DMS53 (cell line): ENCODE measurements at regions not wholly inside any gene's neighbourhood (a gene's known extent, or its start where the extent isn't known, plus 50 kb on each side); places are given as distances from the start of the nearest gene placed in this dataset.
"Not testable (repeated sequence)": the region's sequence is repeated elsewhere in the genome, so short reads cannot be mapped to it uniquely, and the experiment has no call there.

ENCODE experiments used
- DNase-seq: peaks from one replicate; lab custom pipeline; 2025; lab: John Stamatoyannopoulos, UW

DNA sequence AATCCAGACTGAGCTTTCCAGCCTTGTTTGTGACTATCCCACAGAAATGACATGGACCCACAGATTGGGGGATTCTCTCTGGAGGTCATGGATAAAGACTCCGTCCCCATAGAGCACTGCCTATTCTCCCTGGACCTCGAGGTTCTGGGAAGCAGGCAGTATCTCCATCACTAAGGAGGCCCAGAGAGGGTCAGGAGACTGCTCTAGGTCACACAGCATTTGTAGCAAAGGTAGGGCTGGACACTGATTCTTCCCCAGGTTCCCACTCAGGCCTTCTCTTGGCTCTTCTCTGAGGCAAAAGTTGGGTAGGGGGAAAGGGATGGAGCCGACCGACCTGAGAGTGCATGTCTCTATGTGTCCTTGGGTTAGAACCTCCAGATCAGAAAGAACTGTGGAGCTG, 80.9 kb downstream of the PTPRS start:
- no peak for DNase-seq

DNA sequence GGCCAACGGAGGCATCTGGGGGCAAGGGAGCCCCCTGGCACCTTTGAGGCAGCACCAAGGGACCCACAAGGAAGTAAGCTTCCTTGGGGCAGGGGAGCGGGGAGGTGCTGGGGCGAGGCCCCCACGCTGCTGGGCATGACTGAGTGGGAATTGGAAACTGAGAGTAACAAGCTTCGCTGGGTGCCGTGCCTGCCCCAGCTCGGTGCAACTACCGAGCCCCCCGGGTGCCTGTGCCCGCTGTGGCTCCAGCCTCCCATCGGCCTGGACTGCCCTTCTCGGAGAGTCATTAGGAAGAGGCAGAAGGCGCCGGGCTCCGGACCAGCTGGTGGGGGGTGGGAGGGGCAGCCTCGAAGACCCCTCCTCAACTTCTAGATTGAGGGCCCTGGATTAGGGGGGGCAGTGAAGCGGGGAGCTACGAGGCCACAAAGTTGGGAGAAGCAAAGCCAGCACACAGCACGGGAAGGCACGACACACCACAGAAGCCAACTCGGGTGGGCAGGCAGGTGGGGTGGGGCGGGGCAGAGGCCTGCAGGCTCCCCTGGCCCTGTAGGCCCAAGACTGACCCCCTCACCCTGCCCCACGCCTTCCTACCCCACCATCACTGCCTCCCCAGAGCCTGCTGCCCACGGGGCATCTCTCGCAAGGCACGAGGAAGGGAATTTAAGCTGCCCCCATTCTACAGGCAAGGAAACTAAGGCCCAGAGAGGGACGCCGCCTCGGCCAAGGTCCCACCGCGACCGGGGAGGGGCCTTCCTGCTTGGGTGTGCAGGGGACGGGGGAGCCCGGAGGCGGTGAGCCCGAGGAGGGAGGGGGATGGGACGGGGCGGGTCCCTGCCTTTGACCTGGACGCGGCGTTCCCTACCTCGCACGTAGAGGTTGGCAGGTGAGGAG, 83.2 kb downstream of the PTPRS start:
- DNase-seq, result no peak

DNA sequence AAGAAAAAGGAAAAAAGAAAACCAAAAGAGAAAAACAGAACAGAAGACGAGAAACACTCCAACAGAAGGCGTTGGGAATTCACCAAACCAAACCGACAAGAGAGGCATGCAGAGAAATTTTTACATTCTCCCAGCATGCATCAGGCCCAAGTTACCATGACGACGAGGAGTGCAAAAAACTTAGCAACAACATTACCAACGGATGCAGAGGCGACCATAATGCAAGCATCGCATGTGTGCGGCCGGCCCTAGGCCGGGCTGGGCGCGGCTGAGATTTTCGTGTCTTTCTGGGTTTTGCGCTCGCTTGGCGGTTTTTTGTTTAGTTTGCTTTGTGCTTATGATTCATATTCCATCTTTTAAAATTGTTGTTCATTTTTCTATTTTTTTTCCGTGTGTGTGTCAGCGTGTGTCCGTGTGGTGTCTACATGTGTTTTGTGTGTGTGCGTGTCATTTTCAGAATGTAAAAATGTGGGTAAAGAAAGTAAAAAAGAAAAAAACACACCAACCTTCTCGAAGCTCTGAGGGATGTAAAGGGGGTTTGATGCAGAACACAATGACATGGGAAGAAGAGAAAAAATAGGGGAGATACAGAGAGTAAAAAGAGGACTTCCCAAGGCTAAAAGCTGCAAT, 84.9 kb downstream of the PTPRS start:
- DNase-seq, result no peak

DNA sequence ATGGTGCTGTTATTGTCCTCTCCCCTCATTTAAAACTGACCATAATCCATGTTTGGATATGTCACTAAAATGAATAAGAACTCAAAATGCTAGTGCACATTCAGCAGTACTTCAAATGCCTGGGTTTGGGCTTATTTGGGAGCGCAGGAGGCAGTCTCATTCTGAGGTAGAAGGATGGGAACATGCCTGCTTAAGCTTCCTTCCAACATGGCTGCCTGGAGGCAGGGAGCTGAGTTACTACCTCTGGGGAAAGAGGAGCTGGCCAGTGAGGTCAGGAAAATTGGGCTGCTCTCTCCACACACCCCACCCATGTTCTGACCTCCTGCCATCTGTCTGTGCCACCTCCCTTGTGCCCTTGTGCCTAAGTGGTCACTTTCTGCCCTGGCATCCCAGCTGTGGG, 85.7 kb downstream of the PTPRS start:
- DNase-seq, result no peak

DNA sequence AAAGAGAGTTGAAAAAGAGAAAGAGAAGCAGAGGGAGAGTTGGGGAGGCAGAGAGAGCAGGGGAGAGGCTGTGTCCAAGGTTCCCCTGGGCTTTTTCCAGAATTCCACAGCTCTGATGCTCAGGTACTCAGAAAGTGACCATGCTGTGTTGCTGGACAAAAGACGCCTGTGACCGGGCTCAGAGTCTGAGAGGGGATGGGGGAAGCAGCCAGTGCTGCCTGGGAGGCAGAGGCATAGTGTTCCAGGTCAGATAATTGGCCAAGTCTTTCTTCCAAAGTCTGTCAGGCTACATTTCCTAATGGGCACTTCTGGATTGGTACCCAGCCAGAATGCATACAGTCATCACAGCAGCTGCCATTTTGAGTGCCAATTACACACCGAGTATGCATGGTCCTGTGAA, 86.1 kb downstream of the PTPRS start:
- no peak for DNase-seq

- no peak for DNase-seq
Observed at GRCh38 chr19:5253406-5254110, 87.1 kb downstream of the PTPRS start.

- DNase-seq, result no peak
Observed at GRCh38 chr19:5251096-5252065, 89.2 kb downstream of the PTPRS start.

- no peak for DNase-seq
Observed at GRCh38 chr19:5250127-5250659, 90.4 kb downstream of the PTPRS start.

- no peak for DNase-seq
Observed at GRCh38 chr19:5249526-5249925, 91.1 kb downstream of the PTPRS start.

DNA sequence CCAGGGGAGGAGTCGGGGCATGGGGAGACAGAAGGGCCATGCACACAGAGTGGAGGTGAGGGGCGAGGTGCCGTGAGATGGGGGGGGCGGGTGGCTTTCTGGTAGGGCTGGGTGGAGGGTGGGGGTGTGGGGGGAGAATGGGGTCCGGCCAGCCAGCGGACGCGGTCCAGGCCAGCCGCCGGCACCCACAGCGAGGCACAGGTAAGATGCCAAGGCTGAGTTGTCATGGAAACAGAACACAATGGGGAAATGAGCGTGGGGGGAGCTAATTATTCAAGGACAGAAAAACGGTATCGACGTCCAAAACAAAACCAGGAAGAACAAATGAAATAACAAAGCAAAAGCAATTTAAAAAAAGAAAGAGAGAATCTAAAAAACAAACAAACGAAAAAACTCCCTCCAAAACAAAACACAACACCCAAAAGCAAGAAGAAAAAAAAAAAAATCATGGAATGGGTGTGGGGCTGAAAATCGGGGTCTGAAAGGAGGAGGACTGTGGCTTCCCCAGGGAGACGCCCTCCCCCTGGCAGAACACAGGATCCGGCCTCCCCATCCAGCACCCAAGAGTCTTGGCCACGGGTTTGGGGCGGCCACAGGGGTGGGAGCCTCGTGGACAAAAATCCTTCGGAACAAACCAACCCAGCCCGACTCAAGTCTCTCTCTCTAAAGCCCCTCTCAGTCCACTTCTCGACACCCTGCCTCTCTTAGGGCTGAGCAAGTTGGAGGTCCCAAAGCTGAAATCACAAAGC, 92.5 kb downstream of the PTPRS start:
- no peak for DNase-seq

DNA sequence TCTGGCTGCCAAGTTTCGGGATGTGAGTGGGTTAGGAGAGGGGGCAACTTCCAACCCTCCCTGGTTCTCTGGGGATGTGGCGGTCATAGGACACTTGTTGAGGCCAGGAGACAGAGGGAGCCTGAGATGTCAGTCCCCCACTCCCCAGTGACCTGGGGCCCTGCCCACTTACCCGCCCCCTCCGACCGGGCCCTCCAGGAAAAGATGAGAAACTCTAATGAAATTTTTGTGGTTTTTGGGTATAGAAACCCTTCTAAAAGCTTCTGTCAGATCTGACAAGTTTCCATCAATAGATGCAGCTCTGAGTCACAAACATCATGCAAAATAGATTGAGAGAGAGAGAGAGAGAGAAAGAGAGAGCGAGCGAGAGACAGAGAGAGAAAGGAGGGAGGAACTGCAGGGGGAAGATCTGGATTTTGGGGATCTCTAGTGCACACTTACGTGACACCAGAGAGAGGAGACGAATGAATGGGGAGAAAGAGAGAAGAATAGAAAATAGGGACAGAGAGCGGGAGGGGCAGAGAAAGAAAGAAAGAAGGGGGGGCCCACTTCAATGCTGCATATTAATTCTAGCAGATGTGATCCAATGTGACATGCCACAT, 94.0 kb downstream of the PTPRS start:
- DNase-seq, result no peak

- DNase-seq, result no peak
Observed at GRCh38 chr19:5245631-5246553, 94.7 kb downstream of the PTPRS start.

- no peak for DNase-seq
Observed at GRCh38 chr19:5244351-5244750, 96.3 kb downstream of the PTPRS start.

DNA sequence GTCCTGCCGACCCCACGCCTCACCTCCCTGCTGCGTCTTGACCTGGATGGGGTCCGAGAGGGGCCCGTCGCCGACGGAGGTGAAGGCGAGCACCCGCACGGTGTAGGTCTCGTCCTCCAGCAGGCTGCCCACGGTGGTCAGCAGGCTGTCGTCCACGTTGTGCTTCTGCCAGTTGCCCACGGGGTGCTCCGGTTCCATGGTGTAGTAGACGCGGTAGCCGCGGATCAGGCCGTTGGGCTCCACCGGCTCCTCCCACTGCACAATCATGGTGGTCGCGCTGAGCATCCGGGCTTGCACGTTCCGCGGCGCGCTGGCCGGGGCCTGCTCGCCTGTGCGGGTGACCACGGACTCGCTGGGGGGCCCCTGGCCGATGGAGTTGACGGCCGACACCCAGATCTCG, 96.7 kb downstream of the PTPRS start:
- DNase-seq, result no peak

DNA sequence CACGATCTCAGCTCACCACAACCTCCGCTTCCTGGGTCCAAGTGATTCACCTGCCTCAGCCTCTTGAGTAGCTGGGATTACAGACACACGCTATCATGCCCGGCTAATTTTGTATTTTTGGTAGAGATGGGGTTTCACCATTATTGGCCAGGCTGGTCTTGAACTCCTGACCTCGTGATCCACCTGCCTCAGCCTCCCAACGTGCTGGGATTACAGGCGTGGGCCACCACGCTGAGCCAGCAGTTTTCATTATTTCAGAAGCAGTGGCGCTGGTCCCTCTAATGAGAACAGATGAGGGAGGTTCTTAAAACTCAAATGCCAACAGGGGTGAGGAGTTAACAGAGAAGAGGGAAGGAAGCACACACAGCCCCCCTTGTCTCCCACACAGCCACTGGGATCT, 98.7 kb downstream of the PTPRS start:
- DNase-seq, result not testable (repeated sequence)

- no peak for DNase-seq
Observed at GRCh38 chr19:5240011-5240410, 100.6 kb downstream of the PTPRS start.

GRCh38 chr19:5238700-5239099, 101.9 kb downstream of the PTPRS start:
- DNase-seq, result no peak

DNA sequence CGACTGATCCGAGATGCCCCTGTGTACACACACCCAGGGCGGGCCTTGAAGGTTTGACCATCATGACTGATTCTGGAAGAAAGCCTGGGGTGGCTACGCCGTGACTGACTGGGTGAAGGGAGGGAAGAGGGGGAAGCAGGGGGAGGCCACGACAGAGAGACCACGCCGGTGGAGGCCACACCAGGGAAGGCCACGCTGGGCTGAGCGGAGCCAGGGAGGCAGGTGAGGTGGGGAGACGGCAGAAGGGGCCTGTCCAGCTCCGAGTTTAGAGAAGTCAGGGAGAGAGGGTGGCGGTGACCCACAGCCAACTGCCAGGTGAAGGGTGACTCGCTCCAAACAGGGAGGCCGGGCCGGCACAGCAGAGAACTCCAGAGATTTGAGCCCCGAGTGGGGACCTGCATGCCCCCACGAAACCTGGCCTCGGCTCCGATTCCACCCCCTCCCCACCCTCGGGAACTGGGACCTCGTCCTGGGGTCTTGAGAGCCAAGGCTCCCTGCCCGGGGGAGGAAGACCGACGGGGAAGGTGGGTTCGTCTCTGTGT, 102.6 kb downstream of the PTPRS start:
- no peak for DNase-seq

DNA sequence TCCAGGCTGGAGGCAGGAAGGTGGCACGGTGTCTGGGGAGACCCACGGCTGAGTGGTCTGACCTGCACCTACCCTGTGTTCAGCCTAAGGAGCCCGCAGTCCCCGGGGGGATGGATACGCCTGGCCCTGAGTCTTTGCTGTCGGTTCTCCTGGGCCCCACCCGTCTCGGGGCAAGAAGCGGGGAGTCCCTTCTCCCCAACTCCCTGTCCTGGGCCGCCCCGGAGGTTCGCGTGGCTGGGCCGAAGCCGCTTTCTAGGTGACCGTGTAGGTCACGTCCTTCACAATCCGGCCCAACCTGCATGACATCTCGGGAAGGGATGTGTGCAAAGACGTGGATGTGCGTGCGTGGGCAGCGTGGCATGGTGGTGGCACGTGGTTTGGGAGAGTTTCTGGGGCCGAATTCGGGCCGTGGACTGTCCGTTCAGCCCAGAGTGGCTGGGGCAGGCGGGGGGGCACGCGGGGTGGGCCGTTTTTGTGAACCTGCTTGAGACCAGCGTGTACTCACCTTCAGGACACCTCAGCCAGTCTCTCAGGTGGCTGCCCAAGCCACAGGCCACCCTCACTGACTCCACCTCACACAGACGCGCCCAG, 103.3 kb downstream of the PTPRS start:
- DNase-seq, result no peak
